ENCODE measurements at regions not wholly inside any gene's neighbourhood (a gene's known extent, or its start where the extent isn't known, plus 50 kb on each side); places are given as distances from the start of the nearest gene placed in this dataset.

DNA sequence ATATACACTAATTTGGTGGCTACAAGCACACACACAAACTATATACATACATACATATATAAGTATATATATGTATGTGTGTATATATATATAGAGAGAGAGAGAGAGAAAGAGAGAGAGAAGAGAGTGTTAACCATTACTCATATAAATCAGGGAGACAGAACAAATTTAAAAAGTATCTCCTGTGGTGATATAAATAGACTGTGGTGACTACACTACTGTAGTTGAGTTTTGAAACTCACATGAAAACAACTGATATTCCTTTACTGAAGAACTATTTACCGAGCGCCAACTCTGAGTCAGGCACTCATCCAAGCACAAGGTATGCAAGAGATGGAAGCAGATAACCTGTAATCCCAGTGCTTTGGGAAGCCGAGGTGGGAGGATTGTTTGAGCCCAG lies 67.3 kb upstream of the ANO6 start:
- Histone ChIP-seq H3K27ac (ENCODE audit: control insufficient read depth, insufficient read depth) (no peak overlapping the region), H3K36me3 (ENCODE audit: control insufficient read depth in 2 of 2, insufficient read depth in 2 of 2, low read length in 1 of 2) (no peaks in the 10 kb centered on the region), H3K4me3 (no peak overlapping the region), H3K4me2 (ENCODE audit: control insufficient read depth, insufficient read depth) (no peak overlapping the region), H2AFZ (ENCODE audit: control insufficient read depth, low read depth, low read length) (no peak overlapping the region), H3K79me2 (ENCODE audit: control insufficient read depth, insufficient read depth, low read length) (no peaks in the 10 kb centered on the region), H3K4me1 (ENCODE audit: control insufficient read depth, insufficient read depth, low read length) (no peaks in the 10 kb centered on the region), H3K9ac (ENCODE audit: control insufficient read depth, insufficient read depth, low read length) (no peak overlapping the region), H4K20me1 (ENCODE audit: control insufficient read depth, insufficient read depth) (no peaks in the 10 kb centered on the region), H3K9me3 (replicated peaks; ENCODE audit: control insufficient read depth, insufficient read depth, low read length) (peaks cover 10% of the 10 kb centered on the region; the same call in 1 of the 3 replicates), H3K27me3 (replicated peaks in 1 of 2; ENCODE audit: control insufficient read depth in 2 of 2, insufficient read depth in 2 of 2, low read length in 1 of 2) (no peaks in the 10 kb centered on the region; a peak in 1 of 4 replicates)
- POLR2A ChIA-PET = no interaction called here
- in situ Hi-C loops (cut with MboI) (no loop called here), intact Hi-C loops (cut with micrococcal nuclease; ENCODE audit: unreplicated experiment) (no loop called here)
- no TSS peak for BruUV-seq (replicated peaks)
- DNase-seq (ENCODE audit: low read depth, low spot score) = no peak
- no peak for ATAC-seq
- WGBS (ENCODE audit: insufficient coverage, insufficient replicate concordance, low lambda C conversion rate, missing lambda C conversion rate) = 55% methylated on average over 3 of the region's 3 CpGs
- RAD21 ChIA-PET (ENCODE audit: unreplicated experiment) = no interaction called here
- CTCF ChIA-PET = no interaction called here
- SMC1A ChIA-PET (ENCODE audit: uncharacterized antibody, unreplicated experiment) = no interaction called here
- no peak for FAIRE-seq
- TF ChIP-seq, protein P1, sequence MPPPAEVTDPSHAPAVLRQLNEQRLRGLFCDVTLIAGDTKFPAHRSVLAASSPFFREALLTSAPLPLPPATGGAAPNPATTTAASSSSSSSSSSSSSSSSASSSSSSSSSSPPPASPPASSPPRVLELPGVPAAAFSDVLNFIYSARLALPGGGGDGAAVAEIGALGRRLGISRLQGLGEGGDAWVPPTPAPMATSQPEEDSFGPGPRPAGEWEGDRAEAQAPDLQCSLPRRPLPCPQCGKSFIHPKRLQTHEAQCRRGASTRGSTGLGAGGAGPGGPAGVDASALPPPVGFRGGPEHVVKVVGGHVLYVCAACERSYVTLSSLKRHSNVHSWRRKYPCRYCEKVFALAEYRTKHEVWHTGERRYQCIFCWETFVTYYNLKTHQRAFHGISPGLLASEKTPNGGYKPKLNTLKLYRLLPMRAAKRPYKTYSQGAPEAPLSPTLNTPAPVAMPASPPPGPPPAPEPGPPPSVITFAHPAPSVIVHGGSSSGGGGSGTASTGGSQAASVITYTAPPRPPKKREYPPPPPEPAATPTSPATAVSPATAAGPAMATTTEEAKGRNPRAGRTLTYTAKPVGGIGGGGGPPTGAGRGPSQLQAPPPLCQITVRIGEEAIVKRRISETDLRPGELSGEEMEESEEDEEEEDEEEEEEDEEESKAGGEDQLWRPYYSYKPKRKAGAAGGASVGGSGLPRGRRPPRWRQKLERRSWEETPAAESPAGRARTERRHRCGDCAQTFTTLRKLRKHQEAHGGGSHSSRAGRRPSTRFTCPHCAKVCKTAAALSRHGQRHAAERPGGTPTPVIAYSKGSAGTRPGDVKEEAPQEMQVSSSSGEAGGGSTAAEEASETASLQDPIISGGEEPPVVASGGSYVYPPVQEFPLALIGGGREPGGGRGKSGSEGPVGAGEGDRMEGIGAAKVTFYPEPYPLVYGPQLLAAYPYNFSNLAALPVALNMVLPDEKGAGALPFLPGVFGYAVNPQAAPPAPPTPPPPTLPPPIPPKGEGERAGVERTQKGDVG (CRISPR knock-in tag; IDR thresholded peaks at IDR 0.05) = no peak
- no peak for TF ChIP-seq PAX8 (IDR thresholded peaks at IDR 0.05)
- TF ChIP-seq NR2C2 (IDR thresholded peaks at IDR 0.05; ENCODE audit: borderline replicate concordance, control insufficient read depth, insufficient read length, low read depth) = no peak
- TF ChIP-seq IKZF1 (conservative IDR thresholded peaks at IDR 0.05) = no peak
- TF ChIP-seq SRF (IDR thresholded peaks at IDR 0.05; ENCODE audit: low read depth in 2 of 2, low read length in 2 of 2) = no peak
- no peak for TF ChIP-seq IRF4 (IDR thresholded peaks at IDR 0.05; ENCODE audit: low read depth, low read length)
- TF ChIP-seq, protein P2, sequence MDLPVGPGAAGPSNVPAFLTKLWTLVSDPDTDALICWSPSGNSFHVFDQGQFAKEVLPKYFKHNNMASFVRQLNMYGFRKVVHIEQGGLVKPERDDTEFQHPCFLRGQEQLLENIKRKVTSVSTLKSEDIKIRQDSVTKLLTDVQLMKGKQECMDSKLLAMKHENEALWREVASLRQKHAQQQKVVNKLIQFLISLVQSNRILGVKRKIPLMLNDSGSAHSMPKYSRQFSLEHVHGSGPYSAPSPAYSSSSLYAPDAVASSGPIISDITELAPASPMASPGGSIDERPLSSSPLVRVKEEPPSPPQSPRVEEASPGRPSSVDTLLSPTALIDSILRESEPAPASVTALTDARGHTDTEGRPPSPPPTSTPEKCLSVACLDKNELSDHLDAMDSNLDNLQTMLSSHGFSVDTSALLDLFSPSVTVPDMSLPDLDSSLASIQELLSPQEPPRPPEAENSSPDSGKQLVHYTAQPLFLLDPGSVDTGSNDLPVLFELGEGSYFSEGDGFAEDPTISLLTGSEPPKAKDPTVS (IDR thresholded peaks at IDR 0.05; ENCODE audit: low read depth, low read length) = no peak
- TF ChIP-seq REST (IDR thresholded peaks at IDR 0.05; ENCODE audit: low read depth, low read length) = no peak
- TF ChIP-seq, protein P3, sequence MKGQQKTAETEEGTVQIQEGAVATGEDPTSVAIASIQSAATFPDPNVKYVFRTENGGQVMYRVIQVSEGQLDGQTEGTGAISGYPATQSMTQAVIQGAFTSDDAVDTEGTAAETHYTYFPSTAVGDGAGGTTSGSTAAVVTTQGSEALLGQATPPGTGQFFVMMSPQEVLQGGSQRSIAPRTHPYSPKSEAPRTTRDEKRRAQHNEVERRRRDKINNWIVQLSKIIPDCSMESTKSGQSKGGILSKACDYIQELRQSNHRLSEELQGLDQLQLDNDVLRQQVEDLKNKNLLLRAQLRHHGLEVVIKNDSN (IDR thresholded peaks at IDR 0.05; ENCODE audit: borderline replicate concordance, extremely low read length, insufficient read depth, low read depth, low read length) = no peak
- no peak for TF ChIP-seq GATAD2B (conservative IDR thresholded peaks at IDR 0.05; ENCODE audit: low read depth)
- no peak for TF ChIP-seq IRF5 (IDR thresholded peaks at IDR 0.05; ENCODE audit: borderline replicate concordance)
- no peak for TF ChIP-seq PAX5 (IDR thresholded peaks at IDR 0.05; ENCODE audit: borderline replicate concordance, low read depth, low read length)
- TF ChIP-seq SMARCA5 (IDR thresholded peaks at IDR 0.05) = no peak
- no peak for TF ChIP-seq WRNIP1 (IDR thresholded peaks at IDR 0.05; ENCODE audit: borderline replicate concordance, low read depth, low read length)
- TF ChIP-seq ESRRA (IDR thresholded peaks at IDR 0.05; ENCODE audit: low read length) = no peak
- no peak for TF ChIP-seq ZNF217 (IDR thresholded peaks at IDR 0.05)
